ENCODE measurements at regions not wholly inside any gene's neighbourhood (a gene's known extent, or its start where the extent isn't known, plus 50 kb on each side); places are given as distances from the start of the nearest gene placed in this dataset.
"Not testable (repeated sequence)": the region's sequence is repeated elsewhere in the genome, so short reads cannot be mapped to it uniquely, and the experiment has no call there.

GRCh38 chr3:165669504-165669903 is 167.7 kb downstream of the BCHE start:
- no peak for TF ChIP-seq CTCF (IDR thresholded peaks at IDR 0.05; ENCODE audit: control extremely low read depth, extremely low read depth)
- Histone ChIP-seq H3K36me3 (ENCODE audit: control insufficient read depth in 4 of 4, insufficient read depth in 4 of 4, low read length in 4 of 4) (no peaks in the 10 kb centered on the region), H3K27me3 (ENCODE audit: control insufficient read depth in 3 of 3, insufficient read depth in 3 of 3, low read length in 2 of 3) (no peaks in the 10 kb centered on the region), H3K4me3 (no peak overlapping the region), H3K27ac (ENCODE audit: low read depth in 1 of 2, low read length in 1 of 2) (no peak overlapping the region), H3K9ac (ENCODE audit: insufficient read depth in 1 of 2, low read length in 2 of 2) (no peak overlapping the region), H3K4me1 (ENCODE audit: control insufficient read depth in 5 of 5, insufficient read depth in 5 of 5, low read length in 5 of 5) (no peaks in the 10 kb centered on the region), H3K9me3 (ENCODE audit: control insufficient read depth in 4 of 4, insufficient read depth in 3 of 4, low read length in 3 of 4) (no peaks in the 10 kb centered on the region)
- DNase-seq: peak in 2 of 3 donors; percentile 14 to 20
- ATAC-seq (ENCODE audit: insufficient read depth, low FRiP score): no peak

- no peak for ATAC-seq (ENCODE audit: insufficient read depth, low FRiP score)
- H3K27ac ChIP-seq (ENCODE audit: low read depth in 1 of 2, low read length in 1 of 2): no peak overlapping the region
- no peak overlapping the region for H3K4me3 ChIP-seq
- no peak for TF ChIP-seq CTCF (IDR thresholded peaks at IDR 0.05; ENCODE audit: control extremely low read depth, extremely low read depth)
- no peaks in the 10 kb centered on the region for H3K36me3 ChIP-seq (ENCODE audit: control insufficient read depth in 4 of 4, insufficient read depth in 4 of 4, low read length in 4 of 4)
- H3K4me1 ChIP-seq (ENCODE audit: control insufficient read depth in 5 of 5, insufficient read depth in 5 of 5, low read length in 5 of 5): no peaks in the 10 kb centered on the region
- no peaks in the 10 kb centered on the region for H3K9me3 ChIP-seq (ENCODE audit: control insufficient read depth in 4 of 4, insufficient read depth in 3 of 4, low read length in 3 of 4)
- H3K27me3 ChIP-seq (ENCODE audit: control insufficient read depth in 3 of 3, insufficient read depth in 3 of 3, low read length in 2 of 3): no peaks in the 10 kb centered on the region
- no peak overlapping the region for H3K9ac ChIP-seq (ENCODE audit: insufficient read depth in 1 of 2, low read length in 2 of 2)
- no peak for DNase-seq
- WGBS, 2 donors: 87 to 92% methylated on average over 2 of the region's 2 CpGs
Measured at GRCh38 chr3:165667676-165668075, 169.5 kb downstream of the BCHE start.

GRCh38 chr3:165658027-165658426 is 179.2 kb downstream of the BCHE start:
- Histone ChIP-seq H3K27ac (ENCODE audit: low read depth in 1 of 2, low read length in 1 of 2) (no peak overlapping the region), H3K9ac (ENCODE audit: insufficient read depth in 1 of 2, low read length in 2 of 2) (no peak overlapping the region), H3K36me3 (ENCODE audit: control insufficient read depth in 4 of 4, insufficient read depth in 4 of 4, low read length in 4 of 4) (no peaks in the 10 kb centered on the region), H3K9me3 (ENCODE audit: control insufficient read depth in 4 of 4, insufficient read depth in 3 of 4, low read length in 3 of 4) (no peaks in the 10 kb centered on the region), H3K4me3 (no peak overlapping the region), H3K4me1 (ENCODE audit: control insufficient read depth in 5 of 5, insufficient read depth in 5 of 5, low read length in 5 of 5) (no peaks in the 10 kb centered on the region), H3K27me3 (ENCODE audit: control insufficient read depth in 3 of 3, insufficient read depth in 3 of 3, low read length in 2 of 3) (no peaks in the 10 kb centered on the region)
- ATAC-seq (ENCODE audit: insufficient read depth, low FRiP score): no peak
- WGBS, 2 donors: 90 to 91% methylated on average over 2 of the region's 2 CpGs
- no peak for DNase-seq
- no peak for TF ChIP-seq CTCF (IDR thresholded peaks at IDR 0.05; ENCODE audit: control extremely low read depth, extremely low read depth)

GRCh38 chr3:165653130-165653778 is 184.0 kb downstream of the BCHE start:
- H3K36me3 ChIP-seq (ENCODE audit: control insufficient read depth in 4 of 4, insufficient read depth in 4 of 4, low read length in 4 of 4): no peaks in the 10 kb centered on the region
- no peak for DNase-seq
- no peak for TF ChIP-seq CTCF (IDR thresholded peaks at IDR 0.05; ENCODE audit: control extremely low read depth, extremely low read depth)
- no peak overlapping the region for H3K4me3 ChIP-seq
- H3K27me3 ChIP-seq (ENCODE audit: control insufficient read depth in 3 of 3, insufficient read depth in 3 of 3, low read length in 2 of 3): no peaks in the 10 kb centered on the region
- H3K27ac ChIP-seq (ENCODE audit: low read depth in 1 of 2, low read length in 1 of 2): no peak overlapping the region
- H3K9ac ChIP-seq (ENCODE audit: insufficient read depth in 1 of 2, low read length in 2 of 2): no peak overlapping the region
- peaks cover 0 to 3% (median 0%) of the 10 kb centered on the region in 4 donors for H3K9me3 ChIP-seq (ENCODE audit: control insufficient read depth in 4 of 4, insufficient read depth in 3 of 4, low read length in 3 of 4)
- ATAC-seq (ENCODE audit: insufficient read depth, low FRiP score): no peak
- 44 to 47% methylated on average over 1 of the region's 1 CpG for WGBS, 2 donors
- H3K4me1 ChIP-seq (ENCODE audit: control insufficient read depth in 5 of 5, insufficient read depth in 5 of 5, low read length in 5 of 5): no peaks in the 10 kb centered on the region

- H3K27ac ChIP-seq (ENCODE audit: low read depth in 1 of 2, low read length in 1 of 2); H3K9me3 ChIP-seq (ENCODE audit: control insufficient read depth in 4 of 4, insufficient read depth in 3 of 4, low read length in 3 of 4); H3K9ac ChIP-seq (ENCODE audit: insufficient read depth in 1 of 2, low read length in 2 of 2); ATAC-seq (ENCODE audit: insufficient read depth, low FRiP score); DNase-seq; H3K4me1 ChIP-seq (ENCODE audit: control insufficient read depth in 5 of 5, insufficient read depth in 5 of 5, low read length in 5 of 5); H3K36me3 ChIP-seq (ENCODE audit: control insufficient read depth in 4 of 4, insufficient read depth in 4 of 4, low read length in 4 of 4); H3K27me3 ChIP-seq (ENCODE audit: control insufficient read depth in 3 of 3, insufficient read depth in 3 of 3, low read length in 2 of 3); H3K4me3 ChIP-seq: not testable (repeated sequence)
- 94% methylated on average over 26 to 30 of the region's 30 CpGs for WGBS, 2 donors
Measured at GRCh38 chr3:165649282-165649681, 187.9 kb downstream of the BCHE start.
